RWPE2 (cell line): ENCODE measurements at regions not wholly inside any gene's neighbourhood (a gene's known extent, or its start where the extent isn't known, plus 50 kb on each side); places are given as distances from the start of the nearest gene placed in this dataset.

Experiments used
- ATAC-seq: fragments of 200-7000 bp; cut with Tn5 transposase; 3 replicates; pipeline ENCODE4 v1.9.1; 2021; ENCODE audit warnings: low read depth
- DNase-seq: peaks from one replicate; pipeline ENCODE4 v3.0.0-alpha.2; 2020; ENCODE audit warnings: low spot score
- H3K27ac ChIP-seq: fragments of 450-650 bp; 2 replicates; pipeline ENCODE4 v1.5.1; 2017; ENCODE audit warnings: mild to moderate bottlenecking; ENCODE audit not compliant: poor library complexity, severe bottlenecking
- H3K27me3 ChIP-seq: fragments of 250-450 bp; sonication (Bioruptor Pico); 2 replicates; pipeline ENCODE4 v1.5.1; 2021; ENCODE audit warnings: mild to moderate bottlenecking, moderate library complexity; ENCODE audit not compliant: insufficient read depth, poor library complexity, severe bottlenecking
- H3K36me3 ChIP-seq: fragments of 250-450 bp; sonication (Bioruptor Pico); 2 replicates; pipeline ENCODE4 v1.5.1; 2020; ENCODE audit warnings: low read depth, mild to moderate bottlenecking, moderate library complexity
- H3K4me1 ChIP-seq: fragments of 250-450 bp; sonication (Bioruptor Pico); 2 replicates; pipeline ENCODE4 v1.5.1; 2021; ENCODE audit warnings: mild to moderate bottlenecking, moderate library complexity; ENCODE audit not compliant: insufficient read depth, poor library complexity, severe bottlenecking
- H3K4me3 ChIP-seq: fragments of 250-450 bp; sonication (Bioruptor Pico); 2 replicates; pipeline ENCODE4 v1.5.1; 2021; ENCODE audit warnings: mild to moderate bottlenecking, moderate library complexity; ENCODE audit not compliant: severe bottlenecking
- H3K9me3 ChIP-seq: fragments of 250-450 bp; sonication (Bioruptor Pico); 2 replicates; pipeline ENCODE4 v1.5.1; 2021; ENCODE audit warnings: mild to moderate bottlenecking, moderate library complexity; ENCODE audit not compliant: severe bottlenecking
- TF ChIP-seq, protein P1 (sequence below): fragments of 450-650 bp; IDR thresholded peaks from one replicate; pipeline ENCODE4 v1.5.1; 2017; ENCODE audit warnings: mild to moderate bottlenecking, moderate library complexity; ENCODE audit not compliant: poor library complexity, severe bottlenecking

DNA sequence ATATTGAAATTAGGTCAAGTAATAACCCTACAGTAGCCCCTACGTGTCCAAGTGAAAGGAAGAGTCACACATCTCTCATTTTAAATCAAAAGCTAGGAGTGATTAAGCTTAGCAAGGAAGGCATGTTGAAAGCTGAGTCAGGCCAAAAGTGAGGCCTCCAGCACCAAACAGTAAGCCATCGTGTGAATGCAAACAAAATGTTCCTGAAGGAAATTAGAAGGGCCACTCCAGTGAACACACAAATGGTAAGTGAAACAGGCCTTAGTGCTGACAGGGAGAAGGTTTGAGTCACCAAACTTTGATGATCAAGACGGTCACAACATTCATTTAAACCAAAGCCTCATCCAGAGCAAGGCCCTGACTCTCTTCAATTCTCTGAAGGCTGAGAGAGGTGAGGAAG, 127.2 kb downstream of the SHANK2 start:
- H3K9me3 ChIP-seq = no peaks in the 10 kb centered on the region
- TF ChIP-seq, protein P1, sequence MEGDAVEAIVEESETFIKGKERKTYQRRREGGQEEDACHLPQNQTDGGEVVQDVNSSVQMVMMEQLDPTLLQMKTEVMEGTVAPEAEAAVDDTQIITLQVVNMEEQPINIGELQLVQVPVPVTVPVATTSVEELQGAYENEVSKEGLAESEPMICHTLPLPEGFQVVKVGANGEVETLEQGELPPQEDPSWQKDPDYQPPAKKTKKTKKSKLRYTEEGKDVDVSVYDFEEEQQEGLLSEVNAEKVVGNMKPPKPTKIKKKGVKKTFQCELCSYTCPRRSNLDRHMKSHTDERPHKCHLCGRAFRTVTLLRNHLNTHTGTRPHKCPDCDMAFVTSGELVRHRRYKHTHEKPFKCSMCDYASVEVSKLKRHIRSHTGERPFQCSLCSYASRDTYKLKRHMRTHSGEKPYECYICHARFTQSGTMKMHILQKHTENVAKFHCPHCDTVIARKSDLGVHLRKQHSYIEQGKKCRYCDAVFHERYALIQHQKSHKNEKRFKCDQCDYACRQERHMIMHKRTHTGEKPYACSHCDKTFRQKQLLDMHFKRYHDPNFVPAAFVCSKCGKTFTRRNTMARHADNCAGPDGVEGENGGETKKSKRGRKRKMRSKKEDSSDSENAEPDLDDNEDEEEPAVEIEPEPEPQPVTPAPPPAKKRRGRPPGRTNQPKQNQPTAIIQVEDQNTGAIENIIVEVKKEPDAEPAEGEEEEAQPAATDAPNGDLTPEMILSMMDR = no peak
- no peak for DNase-seq
- H3K4me1 ChIP-seq = peaks cover 8% of the 10 kb centered on the region
- no peaks in the 10 kb centered on the region for H3K27me3 ChIP-seq
- no peak for ATAC-seq
- no peak overlapping the region for H3K4me3 ChIP-seq
- H3K36me3 ChIP-seq = no peaks in the 10 kb centered on the region
- H3K27ac ChIP-seq = no peak overlapping the region

GRCh38 chr11:71124127-71124526, 128.2 kb downstream of the SHANK2 start:
- no peaks in the 10 kb centered on the region for H3K36me3 ChIP-seq
- H3K27ac ChIP-seq = no peak overlapping the region
- ATAC-seq (no peak), DNase-seq (no peak)
- no peaks in the 10 kb centered on the region for H3K4me1 ChIP-seq
- TF ChIP-seq, protein P1 = no peak
- no peaks in the 10 kb centered on the region for H3K27me3 ChIP-seq
- H3K9me3 ChIP-seq = no peaks in the 10 kb centered on the region
- H3K4me3 ChIP-seq = no peak overlapping the region

GRCh38 chr11:71120471-71120896, 131.9 kb downstream of the SHANK2 start:
- no peaks in the 10 kb centered on the region for H3K4me1 ChIP-seq
- no peak overlapping the region for H3K27ac ChIP-seq
- DNase-seq (no peak), ATAC-seq (peak; percentile 73; the same call in 2 of the 3 replicates)
- no peak overlapping the region for H3K4me3 ChIP-seq
- H3K27me3 ChIP-seq = no peaks in the 10 kb centered on the region
- H3K36me3 ChIP-seq = no peaks in the 10 kb centered on the region
- TF ChIP-seq, protein P1 = peak; percentile 33
- H3K9me3 ChIP-seq = no peaks in the 10 kb centered on the region

- Histone ChIP-seq H3K9me3 (no peaks in the 10 kb centered on the region), H3K36me3 (no peaks in the 10 kb centered on the region), H3K4me1 (no peaks in the 10 kb centered on the region), H3K27me3 (no peaks in the 10 kb centered on the region), H3K4me3 (no peak overlapping the region), H3K27ac (no peak overlapping the region)
- TF ChIP-seq, protein P1 = no peak
- DNase-seq = no peak
- no peak for ATAC-seq
These were observed 132.6 kb downstream of the SHANK2 start for GRCh38 chr11:71119656-71120269.

DNA sequence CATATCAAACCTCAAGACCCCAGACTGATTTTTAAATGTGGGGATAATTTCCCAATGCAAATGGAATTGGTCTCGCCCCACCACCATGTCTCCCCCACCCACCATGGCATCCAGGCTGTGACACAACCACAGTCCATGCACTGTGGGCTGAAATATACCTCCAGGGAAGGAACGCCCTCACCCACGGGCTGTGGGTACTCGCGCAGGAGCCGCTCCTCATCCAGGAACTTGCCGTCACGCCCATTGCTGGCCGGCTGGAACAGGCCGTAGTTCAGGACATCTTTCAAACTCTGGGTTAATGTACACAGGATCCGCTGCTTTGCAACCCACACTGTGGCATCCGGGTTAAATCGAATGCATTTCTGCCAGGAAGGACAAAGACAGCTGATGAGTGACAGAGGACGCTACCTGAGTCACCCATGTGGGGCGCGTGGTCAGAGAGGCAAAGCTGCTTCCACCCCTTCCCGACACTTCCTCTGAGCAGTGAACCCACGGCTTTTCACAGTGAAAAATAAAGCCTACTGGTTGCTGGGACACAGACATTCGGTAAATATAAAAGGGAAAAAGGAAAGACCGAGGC, 133.6 kb downstream of the SHANK2 start:
- Histone ChIP-seq H3K36me3 (no peaks in the 10 kb centered on the region), H3K4me3 (no peak overlapping the region), H3K27ac (no peak overlapping the region), H3K4me1 (no peaks in the 10 kb centered on the region), H3K27me3 (no peaks in the 10 kb centered on the region), H3K9me3 (no peaks in the 10 kb centered on the region)
- DNase-seq (no peak), ATAC-seq (no peak)
- TF ChIP-seq, protein P1 = no peak
